Panc1 (cell line): ENCODE measurements at regions not wholly inside any gene's neighbourhood (a gene's known extent, or its start where the extent isn't known, plus 50 kb on each side); places are given as distances from the start of the nearest gene placed in this dataset.

Source experiments
- POLR2AphosphoS5 ChIP-seq: IDR thresholded peaks from 2 replicates; pipeline ENCODE4 v1.6.1; 2012; ENCODE audit warnings: mild to moderate bottlenecking, low read depth, low read length, moderate library complexity
- TF ChIP-seq, protein P1 (sequence below): fragments of 450-650 bp; IDR thresholded peaks from 2 replicates; pipeline ENCODE4 v1.5.1; 2017; ENCODE audit warnings: mild to moderate bottlenecking

DNA sequence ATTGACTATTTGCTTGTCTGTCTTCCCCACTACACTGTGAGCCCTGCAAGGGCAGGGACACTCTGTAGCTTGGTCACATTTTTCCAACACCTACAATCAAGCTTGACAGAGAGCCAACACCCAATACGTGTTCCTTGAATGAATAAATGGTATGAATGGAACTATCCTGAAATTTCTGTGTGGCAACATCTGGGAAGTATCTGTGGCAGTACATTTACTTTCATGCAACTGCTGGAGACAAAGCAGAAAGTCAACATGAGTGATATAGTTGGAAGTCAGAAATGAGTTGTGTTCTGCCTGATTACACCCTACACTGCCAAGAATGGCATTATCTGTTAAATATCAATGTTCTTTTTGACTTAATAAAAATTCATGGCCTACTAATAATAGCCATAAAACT, 343.5 kb upstream of the F9 start:
- TF ChIP-seq POLR2AphosphoS5: no peak
- TF ChIP-seq, protein P1, sequence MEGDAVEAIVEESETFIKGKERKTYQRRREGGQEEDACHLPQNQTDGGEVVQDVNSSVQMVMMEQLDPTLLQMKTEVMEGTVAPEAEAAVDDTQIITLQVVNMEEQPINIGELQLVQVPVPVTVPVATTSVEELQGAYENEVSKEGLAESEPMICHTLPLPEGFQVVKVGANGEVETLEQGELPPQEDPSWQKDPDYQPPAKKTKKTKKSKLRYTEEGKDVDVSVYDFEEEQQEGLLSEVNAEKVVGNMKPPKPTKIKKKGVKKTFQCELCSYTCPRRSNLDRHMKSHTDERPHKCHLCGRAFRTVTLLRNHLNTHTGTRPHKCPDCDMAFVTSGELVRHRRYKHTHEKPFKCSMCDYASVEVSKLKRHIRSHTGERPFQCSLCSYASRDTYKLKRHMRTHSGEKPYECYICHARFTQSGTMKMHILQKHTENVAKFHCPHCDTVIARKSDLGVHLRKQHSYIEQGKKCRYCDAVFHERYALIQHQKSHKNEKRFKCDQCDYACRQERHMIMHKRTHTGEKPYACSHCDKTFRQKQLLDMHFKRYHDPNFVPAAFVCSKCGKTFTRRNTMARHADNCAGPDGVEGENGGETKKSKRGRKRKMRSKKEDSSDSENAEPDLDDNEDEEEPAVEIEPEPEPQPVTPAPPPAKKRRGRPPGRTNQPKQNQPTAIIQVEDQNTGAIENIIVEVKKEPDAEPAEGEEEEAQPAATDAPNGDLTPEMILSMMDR: no peak
